SK-N-SH (cell line): ENCODE measurements at regions not wholly inside any gene's neighbourhood (a gene's known extent, or its start where the extent isn't known, plus 50 kb on each side); places are given as distances from the start of the nearest gene placed in this dataset.
A peak's percentile ranks its signal among the peaks of the same experiment; 100 is the strongest.

Source experiments
- CTCF ChIA-PET: fragments of 300-600, 350-600 bp; formaldehyde crosslinking; extraction: SDS; loops from one replicate; lab custom pipeline; 2021; lab: Yijun Ruan, JAX
- POLR2A ChIA-PET: fragments of 350-600 bp; sonication (Branson Sonifier 250); formaldehyde crosslinking; extraction: SDS; loops from one replicate; lab custom pipeline; 2020; ENCODE audit warnings: antibody characterized with exemption, inconsistent platforms; lab: Yijun Ruan, JAX
- DNase-seq: peaks from one replicate; pipeline ENCODE4 v3.0.0; 2012
- H2AFZ ChIP-seq: fragments of 200-600 bp; sonication (generic); 2 replicates; pipeline ENCODE4 v1.8.1; 2016; ENCODE audit warnings: antibody characterized with exemption, mild to moderate bottlenecking, low read depth
- H3F3A ChIP-seq: fragments of 200-600 bp; sonication (generic); replicated peaks from 2 replicates; pipeline ENCODE3; 2016; ENCODE audit warnings: antibody characterized with exemption, mild to moderate bottlenecking; ENCODE audit not compliant: insufficient read depth
- H3K27ac ChIP-seq, 2 experiments: fragments of 200-500 bp in 1 of 2; fragments of 200-600 bp in 1 of 2; sonication (Bioruptor generic) in 1 of 2; sonication (generic), shearing (Covaris generic) in 1 of 2; 2 replicates each; pipeline versions ENCODE4 v1.5.1 to v1.6.1; 2014 to 2016; ENCODE audit warnings: low read depth in 2 of 2, inconsistent platforms in 1 of 2, low read length in 1 of 2, mild to moderate bottlenecking in 1 of 2, mixed read lengths in 1 of 2
- H3K27me3 ChIP-seq: fragments of 200-600 bp; sonication (generic), shearing (Covaris generic); 2 replicates; pipeline ENCODE4 v1.6.1; 2016; ENCODE audit warnings: mixed run types; ENCODE audit not compliant: insufficient read depth
- H3K36me3 ChIP-seq, 2 experiments: fragments of 200-500 bp in 1 of 2; fragments of 200-600 bp in 1 of 2; sonication (Bioruptor generic) in 1 of 2; sonication (generic) in 1 of 2; replicated peaks in 1 of 2; 2 replicates each; pipeline versions ENCODE3 to v1.5.1; 2014 to 2016; ENCODE audit warnings: low read length in 1 of 2, mild to moderate bottlenecking in 1 of 2; ENCODE audit not compliant: insufficient read depth in 2 of 2, control insufficient read depth in 1 of 2
- H3K4me1 ChIP-seq, 2 experiments: fragments of 200-500 bp in 1 of 2; fragments of 200-600 bp in 1 of 2; sonication (Bioruptor generic) in 1 of 2; sonication (generic), shearing (Covaris generic) in 1 of 2; 2 replicates each; pipeline versions ENCODE4 v1.5.1 to v1.6.1; 2014 to 2016; ENCODE audit warnings: low read depth in 1 of 2, low read length in 1 of 2, mixed run types in 1 of 2; ENCODE audit not compliant: insufficient read depth in 2 of 2, control insufficient read depth in 1 of 2
- H3K4me2 ChIP-seq: fragments of 200-600 bp; sonication (generic), shearing (Covaris generic); 2 replicates; pipeline ENCODE4 v1.6.1; 2017; ENCODE audit warnings: mixed run types
- H3K4me3 ChIP-seq, 2 experiments: fragments of 200-500 bp in 1 of 2; fragments of 200-600 bp in 1 of 2; sonication (Bioruptor generic) in 1 of 2; sonication (generic), shearing (Covaris generic) in 1 of 2; 2 replicates each; pipeline versions ENCODE4 v1.5.1 to v1.8.1; 2014 to 2016; ENCODE audit warnings: low read depth in 2 of 2, inconsistent platforms in 1 of 2, low read length in 1 of 2, mild to moderate bottlenecking in 1 of 2, mixed read lengths in 1 of 2, moderate library complexity in 1 of 2
- H3K79me2 ChIP-seq: fragments of 200-600 bp; sonication (generic); 2 replicates; pipeline ENCODE4 v1.8.1; 2017; ENCODE audit warnings: mild to moderate bottlenecking; ENCODE audit not compliant: insufficient read depth
- H3K9ac ChIP-seq: fragments of 200-600 bp; sonication (generic); 2 replicates; pipeline ENCODE4 v1.6.1; 2017; ENCODE audit warnings: mixed run types
- H3K9me2 ChIP-seq: fragments of 200-600 bp; sonication (generic); 2 replicates; pipeline ENCODE4 v1.6.1; 2017; ENCODE audit warnings: mixed run types
- H3K9me3 ChIP-seq: fragments of 200-600 bp; sonication (generic); 2 replicates; pipeline ENCODE4 v1.6.1; 2017; ENCODE audit warnings: mixed run types, mild to moderate bottlenecking, moderate library complexity
- H4K20me1 ChIP-seq: fragments of 200-600 bp; sonication (generic); 2 replicates; pipeline ENCODE4 v1.6.1; 2017; ENCODE audit warnings: mild to moderate bottlenecking, mixed run types; ENCODE audit not compliant: insufficient read depth
- CHD2 ChIP-seq: fragments of 150-350 bp; IDR thresholded peaks from 2 replicates; pipeline ENCODE4 v1.6.1; 2018; ENCODE audit warnings: low read length; ENCODE audit not compliant: partially characterized antibody
- ELF1 ChIP-seq: IDR thresholded peaks from 2 replicates; pipeline ENCODE4 v1.4.0; 2012
- EP300 ChIP-seq, 2 experiments: IDR thresholded peaks; 2 replicates each; pipeline versions ENCODE4 v1.4.0 to v1.6.1; 2012; ENCODE audit warnings: borderline replicate concordance in 1 of 2, low read depth in 1 of 2, low read length in 1 of 2
- FOSL2 ChIP-seq: IDR thresholded peaks from 2 replicates; pipeline ENCODE4 v1.4.0; 2012; ENCODE audit warnings: low read depth, mild to moderate bottlenecking, moderate library complexity, borderline replicate concordance
- GABPA ChIP-seq: IDR thresholded peaks from 2 replicates; pipeline ENCODE4 v1.4.0; 2012; ENCODE audit warnings: low read depth, mild to moderate bottlenecking
- IRF3 ChIP-seq: fragments of 150-350 bp; IDR thresholded peaks from 2 replicates; pipeline ENCODE4 v1.6.1; 2016; ENCODE audit warnings: mild to moderate bottlenecking, low read depth, low read length
- MAX ChIP-seq: IDR thresholded peaks from 2 replicates; pipeline ENCODE4 v1.4.0; 2012; ENCODE audit warnings: low read depth
- MEF2A ChIP-seq: IDR thresholded peaks from 2 replicates; pipeline ENCODE4 v1.4.0; 2012; ENCODE audit warnings: low read depth, borderline replicate concordance
- PBX3 ChIP-seq: IDR thresholded peaks from 2 replicates; pipeline ENCODE4; 2012
- RCOR1 ChIP-seq: fragments of 150-350 bp; IDR thresholded peaks from 2 replicates; pipeline ENCODE4 v1.6.1; 2017; ENCODE audit warnings: antibody characterized with exemption, low read length
- RXRA ChIP-seq: IDR thresholded peaks from 2 replicates; pipeline ENCODE4 v1.4.0; 2012; ENCODE audit warnings: low read depth, mild to moderate bottlenecking, borderline replicate concordance
- SIN3A ChIP-seq: IDR thresholded peaks from 2 replicates; pipeline ENCODE4 v1.6.1; 2012; ENCODE audit warnings: low read depth, mild to moderate bottlenecking, low read length, moderate library complexity, borderline replicate concordance
- SMC3 ChIP-seq: IDR thresholded peaks from 2 replicates; pipeline ENCODE4 v1.6.1; 2012; ENCODE audit warnings: low read depth, low read length, improper control_type of control experiment
- TCF12 ChIP-seq: IDR thresholded peaks from 2 replicates; pipeline ENCODE4 v1.4.0; 2012
- TEAD4 ChIP-seq: IDR thresholded peaks from 2 replicates; pipeline ENCODE4 v1.4.0; 2012; ENCODE audit warnings: mild to moderate bottlenecking, borderline replicate concordance; ENCODE audit not compliant: insufficient read depth
- WGBS: methylation state at CpG from one replicate; pipeline ENCODE4 v1.1.6; 2017; ENCODE audit warnings: low lambda C conversion rate; 5-methylcytosine and 5-hydroxymethylcytosine counted together

GRCh38 chr5:5645891-5646290 lies 223.4 kb downstream of the ICE1 start:
- Histone ChIP-seq H3K27me3 (no peaks in the 10 kb centered on the region), H3K9me3 (no peaks in the 10 kb centered on the region), H3K4me2 (no peak overlapping the region), H4K20me1 (no peaks in the 10 kb centered on the region), H3K9me2 (no peaks in the 10 kb centered on the region), H3K4me1 (peaks cover 0 to 33% of the 10 kb centered on the region in 2 experiments; a peak in 2 of 4 replicates), H3K79me2 (no peaks in the 10 kb centered on the region), H3F3A (no peaks in the 10 kb centered on the region), H3K4me3 (no peak overlapping the region), H3K9ac (no peak overlapping the region), H3K27ac (peak overlapping the region in 1 of 2 experiments; percentile 98; a peak in 2 of 4 replicates), H3K36me3 (no peaks in the 10 kb centered on the region), H2AFZ (no peak overlapping the region)
- no peak for TF ChIP-seq PBX3
- no peak for TF ChIP-seq ELF1
- no peak for TF ChIP-seq IRF3
- no peak for TF ChIP-seq RCOR1
- no peak for TF ChIP-seq MAX
- no peak for TF ChIP-seq RXRA
- no peak for TF ChIP-seq SIN3A
- TF ChIP-seq TCF12 = no peak
- TF ChIP-seq CHD2 = no peak
- TF ChIP-seq MEF2A = no peak
- no peak for TF ChIP-seq FOSL2
- 25% methylated on average over 5 of the region's 5 CpGs for WGBS
- no peak for DNase-seq
- ChIA-PET CTCF (interaction anchor here (1.3 to 2.2 kb wide), 2 partner anchors 62 to 149 kb away, joined by 4 to 7 read pairs; no protein-coding TSS in a partner anchor), POLR2A (interaction anchor here (1.3 to 1.5 kb wide), 2 partner anchors 29 to 64 kb away, joined by 3 to 4 read pairs; no protein-coding TSS in a partner anchor)

- no peaks in the 10 kb centered on the region for H3K36me3 ChIP-seq
- no peak overlapping the region for H2AFZ ChIP-seq
- POLR2A ChIA-PET = interaction anchor here (1.3 to 1.5 kb wide), 2 partner anchors 28 to 65 kb away, joined by 3 to 4 read pairs; no protein-coding TSS in a partner anchor
- H3K4me3 ChIP-seq = no peak overlapping the region
- 10% methylated on average over 2 of the region's 2 CpGs for WGBS
- no peak for DNase-seq
- no peak overlapping the region for H3K4me2 ChIP-seq
- no peaks in the 10 kb centered on the region for H3K79me2 ChIP-seq
- H3K27ac ChIP-seq = peak overlapping the region in 1 of 2 experiments; percentile 98; a peak in 2 of 4 replicates
- no peaks in the 10 kb centered on the region for H3K9me3 ChIP-seq
- peaks cover 0 to 38% of the 10 kb centered on the region in 2 experiments; a peak in 2 of 4 replicates for H3K4me1 ChIP-seq
- TF ChIP-seq GABPA (no peak), EP300 (IDR thresholded peaks at IDR 0.05; ENCODE audit: borderline replicate concordance in 1 of 2, low read depth in 1 of 2, low read length in 1 of 2) (peak in 1 of 2 experiments; percentile 61; a peak in 1 of 4 replicates), SMC3 (no peak), RCOR1 (no peak), CHD2 (no peak), SIN3A (no peak), TEAD4 (no peak)
- TF ChIP-seq, all 33 proteins: peak for 1
- Histone ChIP-seq H4K20me1 (no peaks in the 10 kb centered on the region), H3F3A (no peaks in the 10 kb centered on the region), H3K9ac (no peak overlapping the region), H3K27me3 (no peaks in the 10 kb centered on the region), H3K9me2 (no peaks in the 10 kb centered on the region)
- CTCF ChIA-PET = interaction anchor here (0.8 to 2.2 kb wide), 3 partner anchors 19 to 173 kb away, joined by 3 to 7 read pairs (median 3); no protein-coding TSS in a partner anchor
These were observed 222.7 kb downstream of the ICE1 start for GRCh38 chr5:5645198-5645597.
